HCT116 (cell line): ENCODE measurements at regions not wholly inside any gene's neighbourhood (a gene's known extent, or its start where the extent isn't known, plus 50 kb on each side); places are given as distances from the start of the nearest gene placed in this dataset.

Experiments used
- ATAC-seq: fragments of 200-7000 bp; cut with Tn5 transposase; 2 replicates; pipeline ENCODE4 v1.9.1; 2020; ENCODE audit warnings: mild to moderate bottlenecking, moderate library complexity
- BruUV-seq: library from RNA; stranded (reverse); fragments of 400-500 nt; replicated peaks from 2 replicates; lab custom pipeline; 2021; lab: Mats Ljungman, UMichigan
- CTCF ChIA-PET: fragments of 300-600 bp; sonication (Branson Sonifier 250); formaldehyde crosslinking; loops from one replicate; lab custom pipeline; 2021; ENCODE audit warnings: antibody characterized with exemption; lab: Charles Lee
- POLR2A ChIA-PET: fragments of 300-600, 350-600 bp; sonication (Branson Sonifier 250); formaldehyde crosslinking; loops from one replicate; lab custom pipeline; 2021; ENCODE audit warnings: antibody characterized with exemption; lab: Charles Lee
- RAD21 ChIA-PET, 2 experiments: fragments of 300-600 bp; sonication (Branson Sonifier 250); formaldehyde crosslinking; loops; one replicate each; lab custom pipeline; 2023; ENCODE audit warnings: low total read pairs in 2 of 2; ENCODE audit not compliant: uncharacterized antibody in 2 of 2, unreplicated experiment in 2 of 2, low non-redundant PET in 1 of 2; lab: Charles Lee
- DNase-seq: peaks from one replicate; pipeline ENCODE4 v3.0.0-alpha.2; 2010; ENCODE audit warnings: low read depth, low spot score
- H2AFZ ChIP-seq: fragments of 200-600 bp; shearing (Covaris generic), sonication (generic); 2 replicates; pipeline ENCODE4 v1.6.1; 2017; ENCODE audit warnings: low read depth, mixed run types, mixed read lengths, antibody characterized with exemption, low read length; ENCODE audit not compliant: poor library complexity, severe bottlenecking
- H3K27ac ChIP-seq: 2 replicates; pipeline ENCODE4 v1.5.1; 2012; ENCODE audit warnings: low read depth, low read length
- H3K27me3 ChIP-seq: fragments of 200-600 bp; sonication (generic); 2 replicates; pipeline ENCODE4 v1.6.1; 2016; ENCODE audit warnings: mixed run types, low read length, mixed read lengths; ENCODE audit not compliant: insufficient read depth
- H3K36me3 ChIP-seq, 2 experiments: fragments of 200-500 bp in 1 of 2; fragments of 200-600 bp in 1 of 2; sonication (Bioruptor generic) in 1 of 2; sonication (generic) in 1 of 2; 2 replicates each; pipeline versions ENCODE4 v1.5.1 to v1.6.1; 2014 to 2016; ENCODE audit warnings: low read length in 2 of 2, inconsistent platforms in 1 of 2, mixed read lengths in 1 of 2, mixed run types in 1 of 2; ENCODE audit not compliant: insufficient read depth in 2 of 2, control insufficient read depth in 1 of 2
- H3K4me1 ChIP-seq, 2 experiments: fragments of 200-600 bp in 1 of 2; sonication (generic) in 1 of 2; 2 replicates each; pipeline versions ENCODE4 v1.5.1 to v1.6.1; 2012 to 2017; ENCODE audit warnings: low read length in 2 of 2, inconsistent platforms in 1 of 2, mild to moderate bottlenecking in 1 of 2, mixed read lengths in 1 of 2, mixed run types in 1 of 2, moderate library complexity in 1 of 2; ENCODE audit not compliant: insufficient read depth in 2 of 2, control insufficient read depth in 1 of 2
- H3K4me2 ChIP-seq: fragments of 200-600 bp; sonication (generic); 2 replicates; pipeline ENCODE4 v1.6.1; 2017; ENCODE audit warnings: mixed run types, low read length, mixed read lengths
- H3K4me3 ChIP-seq, 2 experiments: fragments of 200-600 bp in 1 of 2; sonication (generic) in 1 of 2; replicated peaks in 1 of 2; 2 replicates each; pipeline ENCODE4 v1.5.1; 2011 to 2016; ENCODE audit warnings: low read length in 2 of 2, control low read depth in 1 of 2, low read depth in 1 of 2, mild to moderate bottlenecking in 1 of 2, mixed read lengths in 1 of 2, mixed run types in 1 of 2
- H3K79me2 ChIP-seq: fragments of 200-600 bp; sonication (generic); 2 replicates; pipeline ENCODE4 v1.6.1; 2017; ENCODE audit warnings: mild to moderate bottlenecking, mixed run types, low read length, moderate library complexity, mixed read lengths; ENCODE audit not compliant: insufficient read depth
- H3K9ac ChIP-seq: fragments of 200-600 bp; sonication (generic); 2 replicates; pipeline ENCODE4 v1.6.1; 2016; ENCODE audit warnings: low read length, mixed read lengths
- H3K9me2 ChIP-seq: fragments of 200-600 bp; sonication (generic), shearing (Covaris generic); 2 replicates; pipeline ENCODE4 v1.6.1; 2017; ENCODE audit warnings: mixed run types, mild to moderate bottlenecking, moderate library complexity; ENCODE audit not compliant: insufficient read depth
- H3K9me3 ChIP-seq, 2 experiments: fragments of 200-500 bp in 1 of 2; fragments of 200-600 bp in 1 of 2; sonication (Bioruptor generic) in 1 of 2; sonication (generic) in 1 of 2; 2 replicates each; pipeline ENCODE4 v1.6.1; 2014 to 2017; ENCODE audit warnings: low read length in 2 of 2, mixed read lengths in 2 of 2, inconsistent platforms in 1 of 2, low read depth in 1 of 2, mild to moderate bottlenecking in 1 of 2, mixed run types in 1 of 2, moderate library complexity in 1 of 2; ENCODE audit not compliant: control insufficient read depth in 1 of 2, insufficient read depth in 1 of 2
- H4K20me1 ChIP-seq: fragments of 200-600 bp; sonication (generic), shearing (Covaris generic); 2 replicates; pipeline ENCODE4 v1.6.1; 2017; ENCODE audit warnings: mixed run types, mild to moderate bottlenecking, moderate library complexity; ENCODE audit not compliant: insufficient read depth
- CEBPB ChIP-seq: IDR thresholded peaks from 2 replicates; pipeline ENCODE4 v1.6.1; 2012; ENCODE audit warnings: low read depth
- ELF1 ChIP-seq: IDR thresholded peaks from 2 replicates; pipeline ENCODE4 v1.6.1; 2012; ENCODE audit warnings: low read depth, borderline replicate concordance
- EZH2 ChIP-seq: fragments of 200-600 bp; sonication (generic); IDR thresholded peaks from 2 replicates; pipeline ENCODE4 v1.6.1; 2017; ENCODE audit warnings: antibody characterized with exemption, mixed run types
- EZH2phosphoT487 ChIP-seq: fragments of 200-600 bp; IDR thresholded peaks from 2 replicates; pipeline ENCODE4 v1.6.1; 2018; ENCODE audit warnings: antibody characterized with exemption, borderline replicate concordance
- FOSL1 ChIP-seq: IDR thresholded peaks from 2 replicates; pipeline ENCODE4 v1.6.1; 2012; ENCODE audit warnings: low read depth
- POLR2A ChIP-seq: IDR thresholded peaks from 2 replicates; pipeline ENCODE4 v1.7.0; 2011; ENCODE audit warnings: borderline replicate concordance; ENCODE audit not compliant: insufficient read depth, insufficient read length; ENCODE audit errors: extremely low read depth
- POLR2AphosphoS5 ChIP-seq: IDR thresholded peaks from 2 replicates; pipeline ENCODE4 v1.6.1; 2011; ENCODE audit warnings: mild to moderate bottlenecking, low read depth, low read length, moderate library complexity
- SIN3A ChIP-seq: IDR thresholded peaks from 2 replicates; pipeline ENCODE4 v1.6.1; 2012; ENCODE audit warnings: low read depth
- SP1 ChIP-seq: IDR thresholded peaks from 2 replicates; pipeline ENCODE4 v1.6.1; 2012; ENCODE audit warnings: low read depth
- SRF ChIP-seq: IDR thresholded peaks from 2 replicates; pipeline ENCODE4 v1.6.1; 2012; ENCODE audit warnings: low read depth
- TCF7L2 ChIP-seq: IDR thresholded peaks from 2 replicates; pipeline ENCODE4 v1.7.0; 2011; ENCODE audit warnings: borderline replicate concordance, inconsistent platforms; ENCODE audit not compliant: insufficient read depth, insufficient read length; ENCODE audit errors: extremely low read depth
- YY1 ChIP-seq: IDR thresholded peaks from 2 replicates; pipeline ENCODE4 v1.6.1; 2011; ENCODE audit warnings: low read length, low read depth, moderate library complexity, mild to moderate bottlenecking; ENCODE audit not compliant: insufficient replicate concordance; ENCODE audit errors: extremely low read depth
- ZBTB33 ChIP-seq: IDR thresholded peaks from 2 replicates; pipeline ENCODE4 v1.6.1; 2011; ENCODE audit warnings: mild to moderate bottlenecking, low read length, moderate library complexity; ENCODE audit not compliant: insufficient replicate concordance; ENCODE audit errors: extremely low read depth
- ZFX ChIP-seq: fragments of 450-650 bp; IDR thresholded peaks from 2 replicates; pipeline ENCODE4 v1.6.1; 2017
- ZNF274 ChIP-seq: fragments of 200-500 bp; sonication (Bioruptor generic); IDR thresholded peaks from 2 replicates; pipeline ENCODE4 v1.6.1; 2014; ENCODE audit warnings: mild to moderate bottlenecking, low read depth, low read length, inconsistent platforms
- intact Hi-C: fragments of 100-400 bp; cut with micrococcal nuclease; formaldehyde crosslinking; loops from 2 replicates; pipeline ENCODE4 v1.10.0; 2022
- TF ChIP-seq, protein P1 (sequence below): IDR thresholded peaks from 2 replicates; pipeline ENCODE4 v1.6.1; 2012
- TF ChIP-seq, protein P2 (sequence below), 3 experiments: fragments of 200-600 bp in 1 of 3; sonication (generic) in 1 of 3; IDR thresholded peaks in 2 of 3; conservative IDR thresholded peaks in 1 of 3; 2 replicates each; pipeline ENCODE4 v1.5.1; 2012 to 2017; ENCODE audit warnings: low read depth in 2 of 3, low read length in 2 of 3, antibody characterized with exemption in 1 of 3, borderline replicate concordance in 1 of 3, control low read depth in 1 of 3, mild to moderate bottlenecking in 1 of 3, mixed read lengths in 1 of 3, mixed run types in 1 of 3, moderate library complexity in 1 of 3; ENCODE audit not compliant: insufficient read depth in 1 of 3

- TF ChIP-seq, protein P1, sequence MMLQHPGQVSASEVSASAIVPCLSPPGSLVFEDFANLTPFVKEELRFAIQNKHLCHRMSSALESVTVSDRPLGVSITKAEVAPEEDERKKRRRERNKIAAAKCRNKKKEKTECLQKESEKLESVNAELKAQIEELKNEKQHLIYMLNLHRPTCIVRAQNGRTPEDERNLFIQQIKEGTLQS: no peak
- TF ChIP-seq ZNF274 (no peak), FOSL1 (no peak), SIN3A (no peak), POLR2AphosphoS5 (no peak), ELF1 (no peak), EZH2 (no peak), CEBPB (no peak)
Measured at GRCh38 chr12:17197971-17198370, 592.0 kb upstream of the LMO3 start (continued).

GRCh38 chr12:17192721-17193120, 586.8 kb upstream of the LMO3 start:
- H3K9me3 ChIP-seq: no peaks in the 10 kb centered on the region
- no peak overlapping the region for H2AFZ ChIP-seq
- no peaks in the 10 kb centered on the region for H3K9me2 ChIP-seq
- intact Hi-C loops: no loop called here
- DNase-seq (no peak), ATAC-seq (no peak)
- ChIA-PET RAD21 (no interaction called here), CTCF (no interaction called here), POLR2A (no interaction called here)
- H3K9ac ChIP-seq: no peak overlapping the region
- BruUV-seq: no TSS peak
- H4K20me1 ChIP-seq: no peaks in the 10 kb centered on the region
- H3K79me2 ChIP-seq: no peaks in the 10 kb centered on the region
- no peak overlapping the region for H3K27ac ChIP-seq
- H3K4me2 ChIP-seq: no peak overlapping the region
- no peaks in the 10 kb centered on the region for H3K36me3 ChIP-seq
- no peaks in the 10 kb centered on the region for H3K27me3 ChIP-seq
- H3K4me1 ChIP-seq: no peaks in the 10 kb centered on the region
- no peak for TF ChIP-seq YY1
- TF ChIP-seq POLR2AphosphoS5: no peak
- no peak for TF ChIP-seq ZNF274
- no peak for TF ChIP-seq CEBPB
- no peak for TF ChIP-seq EZH2phosphoT487
- TF ChIP-seq SRF: no peak
- no peak for TF ChIP-seq ZFX
- TF ChIP-seq FOSL1: no peak
- TF ChIP-seq, protein P2, sequence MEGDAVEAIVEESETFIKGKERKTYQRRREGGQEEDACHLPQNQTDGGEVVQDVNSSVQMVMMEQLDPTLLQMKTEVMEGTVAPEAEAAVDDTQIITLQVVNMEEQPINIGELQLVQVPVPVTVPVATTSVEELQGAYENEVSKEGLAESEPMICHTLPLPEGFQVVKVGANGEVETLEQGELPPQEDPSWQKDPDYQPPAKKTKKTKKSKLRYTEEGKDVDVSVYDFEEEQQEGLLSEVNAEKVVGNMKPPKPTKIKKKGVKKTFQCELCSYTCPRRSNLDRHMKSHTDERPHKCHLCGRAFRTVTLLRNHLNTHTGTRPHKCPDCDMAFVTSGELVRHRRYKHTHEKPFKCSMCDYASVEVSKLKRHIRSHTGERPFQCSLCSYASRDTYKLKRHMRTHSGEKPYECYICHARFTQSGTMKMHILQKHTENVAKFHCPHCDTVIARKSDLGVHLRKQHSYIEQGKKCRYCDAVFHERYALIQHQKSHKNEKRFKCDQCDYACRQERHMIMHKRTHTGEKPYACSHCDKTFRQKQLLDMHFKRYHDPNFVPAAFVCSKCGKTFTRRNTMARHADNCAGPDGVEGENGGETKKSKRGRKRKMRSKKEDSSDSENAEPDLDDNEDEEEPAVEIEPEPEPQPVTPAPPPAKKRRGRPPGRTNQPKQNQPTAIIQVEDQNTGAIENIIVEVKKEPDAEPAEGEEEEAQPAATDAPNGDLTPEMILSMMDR (IDR thresholded peaks at IDR 0.05 in 2 of 3, conservative IDR thresholded peaks at IDR 0.05 in 1 of 3; ENCODE audit: borderline replicate concordance in 1 of 3, insufficient read depth in 1 of 3, low read depth in 2 of 3, low read length in 2 of 3): no peak
- TF ChIP-seq POLR2A: no peak
- TF ChIP-seq TCF7L2: no peak
- TF ChIP-seq EZH2: no peak
- TF ChIP-seq SP1: no peak
- TF ChIP-seq ZBTB33: no peak
- TF ChIP-seq, protein P1: no peak
- H3K4me3 ChIP-seq: no peak overlapping the region
